Bone marrow (tissue), 2 donors: ENCODE measurements at regions not wholly inside any gene's neighbourhood (a gene's known extent, or its start where the extent isn't known, plus 50 kb on each side); places are given as distances from the start of the nearest gene placed in this dataset.

Experiments used
- DNase-seq, 2 donors: peaks; one replicate each; lab custom pipeline; 2025; lab: John Stamatoyannopoulos, UW

GRCh38 chr9:89746385-89747116, 141.7 kb downstream of the GADD45G start:
- no peak for DNase-seq

GRCh38 chr9:89747596-89747995, 142.8 kb downstream of the GADD45G start:
- DNase-seq = no peak

- no peak for DNase-seq
Observed at GRCh38 chr9:89748021-89748670, 143.3 kb downstream of the GADD45G start.

- DNase-seq = no peak
Observed at GRCh38 chr9:89748831-89749499, 144.2 kb downstream of the GADD45G start.

GRCh38 chr9:89749500-89750116, 144.8 kb downstream of the GADD45G start:
- no peak for DNase-seq

- no peak for DNase-seq
Observed at GRCh38 chr9:89750117-89750791, 145.4 kb downstream of the GADD45G start.

GRCh38 chr9:89751079-89751825, 146.4 kb downstream of the GADD45G start:
- DNase-seq = no peak

- DNase-seq = no peak
Observed at GRCh38 chr9:89752154-89752553, 147.3 kb downstream of the GADD45G start.

- DNase-seq = no peak
Observed at GRCh38 chr9:89753472-89754055, 148.8 kb downstream of the GADD45G start.

GRCh38 chr9:89754193-89754592, 149.4 kb downstream of the GADD45G start:
- DNase-seq = no peak

- DNase-seq = no peak
Observed at GRCh38 chr9:89755821-89756220, 151.0 kb downstream of the GADD45G start.

GRCh38 chr9:89756891-89757537, 152.2 kb downstream of the GADD45G start:
- DNase-seq = no peak

- DNase-seq = no peak
Observed at GRCh38 chr9:89757776-89758528, 153.1 kb downstream of the GADD45G start.

- DNase-seq = no peak
Observed at GRCh38 chr9:89759572-89759971, 154.8 kb downstream of the GADD45G start.

- DNase-seq = no peak
Observed at GRCh38 chr9:89760123-89760522, 155.3 kb downstream of the GADD45G start.

- no peak for DNase-seq
Observed at GRCh38 chr9:89764217-89764616, 159.4 kb downstream of the GADD45G start.

GRCh38 chr9:89765211-89765946, 160.6 kb downstream of the GADD45G start:
- DNase-seq = no peak

- DNase-seq = no peak
Observed at GRCh38 chr9:89766991-89767390, 162.2 kb downstream of the GADD45G start.

- no peak for DNase-seq
Observed at GRCh38 chr9:89768051-89768450, 163.2 kb downstream of the GADD45G start.
